HCT116 (cell line): ENCODE measurements at regions not wholly inside any gene's neighbourhood (a gene's known extent, or its start where the extent isn't known, plus 50 kb on each side); places are given as distances from the start of the nearest gene placed in this dataset.

Source experiments
- ATAC-seq: fragments of 200-7000 bp; cut with Tn5 transposase; 2 replicates; pipeline ENCODE4 v1.9.1; 2020; ENCODE audit warnings: mild to moderate bottlenecking, moderate library complexity
- BruUV-seq: library from RNA; stranded (reverse); fragments of 400-500 nt; replicated peaks from 2 replicates; lab custom pipeline; 2021; lab: Mats Ljungman, UMichigan
- CTCF ChIA-PET: fragments of 300-600 bp; sonication (Branson Sonifier 250); formaldehyde crosslinking; loops from one replicate; lab custom pipeline; 2021; ENCODE audit warnings: antibody characterized with exemption; lab: Charles Lee
- POLR2A ChIA-PET: fragments of 300-600, 350-600 bp; sonication (Branson Sonifier 250); formaldehyde crosslinking; loops from one replicate; lab custom pipeline; 2021; ENCODE audit warnings: antibody characterized with exemption; lab: Charles Lee
- RAD21 ChIA-PET, 2 experiments: fragments of 300-600 bp; sonication (Branson Sonifier 250); formaldehyde crosslinking; loops; one replicate each; lab custom pipeline; 2023; ENCODE audit warnings: low total read pairs in 2 of 2; ENCODE audit not compliant: uncharacterized antibody in 2 of 2, unreplicated experiment in 2 of 2, low non-redundant PET in 1 of 2; lab: Charles Lee
- DNase-seq: peaks from one replicate; pipeline ENCODE4 v3.0.0-alpha.2; 2010; ENCODE audit warnings: low read depth, low spot score
- H2AFZ ChIP-seq: fragments of 200-600 bp; shearing (Covaris generic), sonication (generic); 2 replicates; pipeline ENCODE4 v1.6.1; 2017; ENCODE audit warnings: low read depth, mixed run types, mixed read lengths, antibody characterized with exemption, low read length; ENCODE audit not compliant: poor library complexity, severe bottlenecking
- H3K27ac ChIP-seq: 2 replicates; pipeline ENCODE4 v1.5.1; 2012; ENCODE audit warnings: low read depth, low read length
- H3K27me3 ChIP-seq: fragments of 200-600 bp; sonication (generic); 2 replicates; pipeline ENCODE4 v1.6.1; 2016; ENCODE audit warnings: mixed run types, low read length, mixed read lengths; ENCODE audit not compliant: insufficient read depth
- H3K36me3 ChIP-seq, 2 experiments: fragments of 200-500 bp in 1 of 2; fragments of 200-600 bp in 1 of 2; sonication (Bioruptor generic) in 1 of 2; sonication (generic) in 1 of 2; 2 replicates each; pipeline versions ENCODE4 v1.5.1 to v1.6.1; 2014 to 2016; ENCODE audit warnings: low read length in 2 of 2, inconsistent platforms in 1 of 2, mixed read lengths in 1 of 2, mixed run types in 1 of 2; ENCODE audit not compliant: insufficient read depth in 2 of 2, control insufficient read depth in 1 of 2
- H3K4me1 ChIP-seq, 2 experiments: fragments of 200-600 bp in 1 of 2; sonication (generic) in 1 of 2; 2 replicates each; pipeline versions ENCODE4 v1.5.1 to v1.6.1; 2012 to 2017; ENCODE audit warnings: low read length in 2 of 2, inconsistent platforms in 1 of 2, mild to moderate bottlenecking in 1 of 2, mixed read lengths in 1 of 2, mixed run types in 1 of 2, moderate library complexity in 1 of 2; ENCODE audit not compliant: insufficient read depth in 2 of 2, control insufficient read depth in 1 of 2
- H3K4me2 ChIP-seq: fragments of 200-600 bp; sonication (generic); 2 replicates; pipeline ENCODE4 v1.6.1; 2017; ENCODE audit warnings: mixed run types, low read length, mixed read lengths
- H3K4me3 ChIP-seq, 2 experiments: fragments of 200-600 bp in 1 of 2; sonication (generic) in 1 of 2; replicated peaks in 1 of 2; 2 replicates each; pipeline ENCODE4 v1.5.1; 2011 to 2016; ENCODE audit warnings: low read length in 2 of 2, control low read depth in 1 of 2, low read depth in 1 of 2, mild to moderate bottlenecking in 1 of 2, mixed read lengths in 1 of 2, mixed run types in 1 of 2
- H3K79me2 ChIP-seq: fragments of 200-600 bp; sonication (generic); 2 replicates; pipeline ENCODE4 v1.6.1; 2017; ENCODE audit warnings: mild to moderate bottlenecking, mixed run types, low read length, moderate library complexity, mixed read lengths; ENCODE audit not compliant: insufficient read depth
- H3K9ac ChIP-seq: fragments of 200-600 bp; sonication (generic); 2 replicates; pipeline ENCODE4 v1.6.1; 2016; ENCODE audit warnings: low read length, mixed read lengths
- H3K9me2 ChIP-seq: fragments of 200-600 bp; sonication (generic), shearing (Covaris generic); 2 replicates; pipeline ENCODE4 v1.6.1; 2017; ENCODE audit warnings: mixed run types, mild to moderate bottlenecking, moderate library complexity; ENCODE audit not compliant: insufficient read depth
- H3K9me3 ChIP-seq, 2 experiments: fragments of 200-500 bp in 1 of 2; fragments of 200-600 bp in 1 of 2; sonication (Bioruptor generic) in 1 of 2; sonication (generic) in 1 of 2; 2 replicates each; pipeline ENCODE4 v1.6.1; 2014 to 2017; ENCODE audit warnings: low read length in 2 of 2, mixed read lengths in 2 of 2, inconsistent platforms in 1 of 2, low read depth in 1 of 2, mild to moderate bottlenecking in 1 of 2, mixed run types in 1 of 2, moderate library complexity in 1 of 2; ENCODE audit not compliant: control insufficient read depth in 1 of 2, insufficient read depth in 1 of 2
- H4K20me1 ChIP-seq: fragments of 200-600 bp; sonication (generic), shearing (Covaris generic); 2 replicates; pipeline ENCODE4 v1.6.1; 2017; ENCODE audit warnings: mixed run types, mild to moderate bottlenecking, moderate library complexity; ENCODE audit not compliant: insufficient read depth
- CBX3 ChIP-seq: IDR thresholded peaks from 2 replicates; pipeline ENCODE4 v1.6.1; 2012; ENCODE audit warnings: low read depth
- CEBPB ChIP-seq: IDR thresholded peaks from 2 replicates; pipeline ENCODE4 v1.6.1; 2012; ENCODE audit warnings: low read depth
- EGR1 ChIP-seq: IDR thresholded peaks from 2 replicates; pipeline ENCODE4 v1.6.1; 2012; ENCODE audit warnings: low read depth
- EZH2 ChIP-seq: fragments of 200-600 bp; sonication (generic); IDR thresholded peaks from 2 replicates; pipeline ENCODE4 v1.6.1; 2017; ENCODE audit warnings: antibody characterized with exemption, mixed run types
- EZH2phosphoT487 ChIP-seq: fragments of 200-600 bp; IDR thresholded peaks from 2 replicates; pipeline ENCODE4 v1.6.1; 2018; ENCODE audit warnings: antibody characterized with exemption, borderline replicate concordance
- JUND ChIP-seq: IDR thresholded peaks from 2 replicates; pipeline ENCODE4 v1.6.1; 2012
- POLR2A ChIP-seq: IDR thresholded peaks from 2 replicates; pipeline ENCODE4 v1.7.0; 2011; ENCODE audit warnings: borderline replicate concordance; ENCODE audit not compliant: insufficient read depth, insufficient read length; ENCODE audit errors: extremely low read depth
- POLR2AphosphoS5 ChIP-seq: IDR thresholded peaks from 2 replicates; pipeline ENCODE4 v1.6.1; 2011; ENCODE audit warnings: mild to moderate bottlenecking, low read depth, low read length, moderate library complexity
- RAD21 ChIP-seq: IDR thresholded peaks from 2 replicates; pipeline ENCODE4 v1.6.1; 2012; ENCODE audit warnings: low read depth, mild to moderate bottlenecking
- REST ChIP-seq: IDR thresholded peaks from 2 replicates; pipeline ENCODE4 v1.6.1; 2012; ENCODE audit warnings: low read depth
- SIN3A ChIP-seq: IDR thresholded peaks from 2 replicates; pipeline ENCODE4 v1.6.1; 2012; ENCODE audit warnings: low read depth
- TCF7L2 ChIP-seq: IDR thresholded peaks from 2 replicates; pipeline ENCODE4 v1.7.0; 2011; ENCODE audit warnings: borderline replicate concordance, inconsistent platforms; ENCODE audit not compliant: insufficient read depth, insufficient read length; ENCODE audit errors: extremely low read depth
- YY1 ChIP-seq: IDR thresholded peaks from 2 replicates; pipeline ENCODE4 v1.6.1; 2011; ENCODE audit warnings: low read length, low read depth, moderate library complexity, mild to moderate bottlenecking; ENCODE audit not compliant: insufficient replicate concordance; ENCODE audit errors: extremely low read depth
- ZFX ChIP-seq: fragments of 450-650 bp; IDR thresholded peaks from 2 replicates; pipeline ENCODE4 v1.6.1; 2017
- ZNF274 ChIP-seq: fragments of 200-500 bp; sonication (Bioruptor generic); IDR thresholded peaks from 2 replicates; pipeline ENCODE4 v1.6.1; 2014; ENCODE audit warnings: mild to moderate bottlenecking, low read depth, low read length, inconsistent platforms
- intact Hi-C: fragments of 100-400 bp; cut with micrococcal nuclease; formaldehyde crosslinking; loops from 2 replicates; pipeline ENCODE4 v1.10.0; 2022
- TF ChIP-seq, protein P1 (sequence below), 3 experiments: fragments of 200-600 bp in 1 of 3; sonication (generic) in 1 of 3; IDR thresholded peaks in 2 of 3; conservative IDR thresholded peaks in 1 of 3; 2 replicates each; pipeline ENCODE4 v1.5.1; 2012 to 2017; ENCODE audit warnings: low read depth in 2 of 3, low read length in 2 of 3, antibody characterized with exemption in 1 of 3, borderline replicate concordance in 1 of 3, control low read depth in 1 of 3, mild to moderate bottlenecking in 1 of 3, mixed read lengths in 1 of 3, mixed run types in 1 of 3, moderate library complexity in 1 of 3; ENCODE audit not compliant: insufficient read depth in 1 of 3
- TF ChIP-seq, protein P2 (sequence below): IDR thresholded peaks from 2 replicates; pipeline ENCODE4 v1.6.1; 2012

DNA sequence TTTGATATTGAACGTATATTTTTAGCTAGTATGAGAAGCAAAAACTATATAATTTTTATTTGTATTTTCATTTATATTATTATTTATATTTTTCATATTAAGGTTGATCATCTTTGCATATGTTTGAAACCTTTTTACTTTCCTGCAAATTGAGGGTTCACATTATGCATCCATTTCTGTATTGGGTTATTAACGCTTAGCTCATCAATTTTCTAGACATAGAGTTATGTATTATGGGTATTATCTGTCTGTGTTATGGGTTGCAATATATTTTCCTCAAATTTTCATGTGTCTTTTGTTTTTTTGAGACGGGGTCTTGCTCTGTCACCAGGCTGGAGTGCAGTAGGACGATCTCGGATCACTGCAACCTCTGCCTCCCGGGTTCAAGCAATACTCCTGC, 2377.0 kb upstream of the WWC1 start:
- Histone ChIP-seq H3K4me2 (no peak overlapping the region), H3K4me1 (no peaks in the 10 kb centered on the region), H4K20me1 (no peaks in the 10 kb centered on the region), H2AFZ (no peak overlapping the region), H3K36me3 (no peaks in the 10 kb centered on the region), H3K79me2 (no peaks in the 10 kb centered on the region), H3K9me2 (no peaks in the 10 kb centered on the region), H3K4me3 (no peak overlapping the region), H3K9me3 (peaks cover 3 to 13% of the 10 kb centered on the region in 2 experiments; a peak in 3 of 4 replicates), H3K27me3 (no peaks in the 10 kb centered on the region), H3K27ac (no peak overlapping the region), H3K9ac (no peak overlapping the region)
- BruUV-seq, result no TSS peak
- ChIA-PET RAD21 (no interaction called here), CTCF (no interaction called here), POLR2A (no interaction called here)
- no peak for ATAC-seq
- intact Hi-C loops, result no loop called here
- DNase-seq, result no peak
- no peak for TF ChIP-seq RAD21
- TF ChIP-seq EGR1, result no peak
- TF ChIP-seq CBX3, result no peak
- no peak for TF ChIP-seq JUND
- TF ChIP-seq POLR2AphosphoS5, result no peak
- no peak for TF ChIP-seq CEBPB
- TF ChIP-seq YY1, result no peak
- no peak for TF ChIP-seq EZH2
- no peak for TF ChIP-seq EZH2phosphoT487
- no peak for TF ChIP-seq ZNF274
- TF ChIP-seq ZFX, result no peak
- TF ChIP-seq, protein P1, sequence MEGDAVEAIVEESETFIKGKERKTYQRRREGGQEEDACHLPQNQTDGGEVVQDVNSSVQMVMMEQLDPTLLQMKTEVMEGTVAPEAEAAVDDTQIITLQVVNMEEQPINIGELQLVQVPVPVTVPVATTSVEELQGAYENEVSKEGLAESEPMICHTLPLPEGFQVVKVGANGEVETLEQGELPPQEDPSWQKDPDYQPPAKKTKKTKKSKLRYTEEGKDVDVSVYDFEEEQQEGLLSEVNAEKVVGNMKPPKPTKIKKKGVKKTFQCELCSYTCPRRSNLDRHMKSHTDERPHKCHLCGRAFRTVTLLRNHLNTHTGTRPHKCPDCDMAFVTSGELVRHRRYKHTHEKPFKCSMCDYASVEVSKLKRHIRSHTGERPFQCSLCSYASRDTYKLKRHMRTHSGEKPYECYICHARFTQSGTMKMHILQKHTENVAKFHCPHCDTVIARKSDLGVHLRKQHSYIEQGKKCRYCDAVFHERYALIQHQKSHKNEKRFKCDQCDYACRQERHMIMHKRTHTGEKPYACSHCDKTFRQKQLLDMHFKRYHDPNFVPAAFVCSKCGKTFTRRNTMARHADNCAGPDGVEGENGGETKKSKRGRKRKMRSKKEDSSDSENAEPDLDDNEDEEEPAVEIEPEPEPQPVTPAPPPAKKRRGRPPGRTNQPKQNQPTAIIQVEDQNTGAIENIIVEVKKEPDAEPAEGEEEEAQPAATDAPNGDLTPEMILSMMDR (IDR thresholded peaks at IDR 0.05 in 2 of 3, conservative IDR thresholded peaks at IDR 0.05 in 1 of 3; ENCODE audit: borderline replicate concordance in 1 of 3, insufficient read depth in 1 of 3, low read depth in 2 of 3, low read length in 2 of 3), result no peak
- no peak for TF ChIP-seq SIN3A
- no peak for TF ChIP-seq POLR2A
- TF ChIP-seq REST, result no peak
- TF ChIP-seq, protein P2, sequence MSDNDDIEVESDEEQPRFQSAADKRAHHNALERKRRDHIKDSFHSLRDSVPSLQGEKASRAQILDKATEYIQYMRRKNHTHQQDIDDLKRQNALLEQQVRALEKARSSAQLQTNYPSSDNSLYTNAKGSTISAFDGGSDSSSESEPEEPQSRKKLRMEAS, result no peak
- TF ChIP-seq TCF7L2, result no peak
- TF ChIP-seq, all 23 proteins: peak for 0
